Lung (tissue), 11 donors: ENCODE measurements at regions not wholly inside any gene's neighbourhood (a gene's known extent, or its start where the extent isn't known, plus 50 kb on each side); places are given as distances from the start of the nearest gene placed in this dataset.
"Not testable (repeated sequence)": the region's sequence is repeated elsewhere in the genome, so short reads cannot be mapped to it uniquely, and the experiment has no call there.

Source experiments
- ATAC-seq: fragments of 200-7000 bp; cut with Tn5 transposase; one replicate; pipeline ENCODE4 v1.9.1; 2020; ENCODE audit warnings: moderate number of reproducible peaks; ENCODE audit not compliant: insufficient read depth, low FRiP score
- DNase-seq, 3 donors: peaks; one replicate each; pipeline ENCODE4 v3.0.0-alpha.2; 2013 to 2017
- H3K27ac ChIP-seq, 2 donors: one replicate each; pipeline ENCODE4 v1.5.1; 2013; ENCODE audit warnings: mild to moderate bottlenecking in 2 of 2, moderate library complexity in 2 of 2, control low read depth in 1 of 2, inconsistent platforms in 1 of 2, low read depth in 1 of 2, low read length in 1 of 2
- H3K27me3 ChIP-seq, 3 donors: one replicate each; pipeline ENCODE4 v1.5.1; 2013; ENCODE audit warnings: low read length in 2 of 3; ENCODE audit not compliant: control insufficient read depth in 3 of 3, insufficient read depth in 3 of 3
- H3K36me3 ChIP-seq, 4 donors: one replicate each; pipeline ENCODE4 v1.5.1; 2013; ENCODE audit warnings: low read length in 4 of 4, mild to moderate bottlenecking in 1 of 4, moderate library complexity in 1 of 4; ENCODE audit not compliant: control insufficient read depth in 4 of 4, insufficient read depth in 4 of 4
- H3K4me1 ChIP-seq, 5 donors: one replicate each; pipeline ENCODE4 v1.5.1; 2013; ENCODE audit warnings: low read length in 5 of 5, mild to moderate bottlenecking in 2 of 5, moderate library complexity in 1 of 5; ENCODE audit not compliant: control insufficient read depth in 5 of 5, insufficient read depth in 5 of 5
- H3K4me3 ChIP-seq: one replicate; pipeline ENCODE4 v1.5.1; 2013; ENCODE audit warnings: mild to moderate bottlenecking, control low read depth, moderate library complexity
- H3K9ac ChIP-seq, 2 donors: one replicate each; pipeline ENCODE4 v1.5.1; 2013; ENCODE audit warnings: low read length in 2 of 2, control low read depth in 1 of 2; ENCODE audit not compliant: insufficient read depth in 1 of 2
- H3K9me3 ChIP-seq, 4 donors: one replicate each; pipeline ENCODE4 v1.5.1; 2013; ENCODE audit warnings: low read length in 3 of 4, mild to moderate bottlenecking in 1 of 4, moderate library complexity in 1 of 4; ENCODE audit not compliant: control insufficient read depth in 4 of 4, insufficient read depth in 3 of 4
- WGBS, 2 donors: extraction: QIAGEN DNeasy Blood & Tissue Kit; methylation state at CpG; one replicate each; pipeline ENCODE4 v1.1.7; 2013; 5-methylcytosine and 5-hydroxymethylcytosine counted together
- TF ChIP-seq, protein P1 (sequence below): IDR thresholded peaks from 2 replicates; pipeline ENCODE4 v1.5.1; 2012; ENCODE audit warnings: mild to moderate bottlenecking; ENCODE audit errors: control extremely low read depth, extremely low read depth
- donor health status: control.
- donor health status: control.
- donor health status: Bipolar disorder and iron deficiency.
- donor health status: healthy.
- donor health status: DM: yes; HTN: yes; CAD: no.

DNA sequence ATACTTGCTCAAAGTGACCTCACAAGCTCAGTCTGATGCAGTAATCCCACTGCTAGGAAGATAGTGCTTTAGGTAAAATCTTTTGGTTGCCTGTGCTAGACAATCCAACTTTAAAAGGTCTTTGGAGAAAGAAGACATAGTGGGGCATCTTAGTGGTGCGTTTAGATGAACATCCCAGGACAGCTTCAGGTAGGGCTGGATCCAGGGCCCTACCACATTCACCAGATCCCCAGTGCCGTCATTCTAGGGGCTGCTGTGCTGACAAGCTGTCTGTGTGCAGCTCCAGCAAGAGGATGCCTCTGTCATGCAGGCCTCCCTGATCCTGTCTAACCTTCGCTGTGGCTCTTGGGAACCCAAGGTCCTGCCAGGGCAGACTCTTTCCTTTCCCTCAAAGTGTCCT is 100.7 kb upstream of the EIF5 start:
- Histone ChIP-seq H3K27ac (no peak overlapping the region), H3K4me1 (peaks cover 0 to 10% (median 0%) of the 10 kb centered on the region in 5 donors), H3K9ac (no peak overlapping the region), H3K27me3 (no peaks in the 10 kb centered on the region), H3K4me3 (no peak overlapping the region), H3K36me3 (no peaks in the 10 kb centered on the region), H3K9me3 (no peaks in the 10 kb centered on the region)
- ATAC-seq (no peak), DNase-seq (no peak)
- TF ChIP-seq, protein P1, sequence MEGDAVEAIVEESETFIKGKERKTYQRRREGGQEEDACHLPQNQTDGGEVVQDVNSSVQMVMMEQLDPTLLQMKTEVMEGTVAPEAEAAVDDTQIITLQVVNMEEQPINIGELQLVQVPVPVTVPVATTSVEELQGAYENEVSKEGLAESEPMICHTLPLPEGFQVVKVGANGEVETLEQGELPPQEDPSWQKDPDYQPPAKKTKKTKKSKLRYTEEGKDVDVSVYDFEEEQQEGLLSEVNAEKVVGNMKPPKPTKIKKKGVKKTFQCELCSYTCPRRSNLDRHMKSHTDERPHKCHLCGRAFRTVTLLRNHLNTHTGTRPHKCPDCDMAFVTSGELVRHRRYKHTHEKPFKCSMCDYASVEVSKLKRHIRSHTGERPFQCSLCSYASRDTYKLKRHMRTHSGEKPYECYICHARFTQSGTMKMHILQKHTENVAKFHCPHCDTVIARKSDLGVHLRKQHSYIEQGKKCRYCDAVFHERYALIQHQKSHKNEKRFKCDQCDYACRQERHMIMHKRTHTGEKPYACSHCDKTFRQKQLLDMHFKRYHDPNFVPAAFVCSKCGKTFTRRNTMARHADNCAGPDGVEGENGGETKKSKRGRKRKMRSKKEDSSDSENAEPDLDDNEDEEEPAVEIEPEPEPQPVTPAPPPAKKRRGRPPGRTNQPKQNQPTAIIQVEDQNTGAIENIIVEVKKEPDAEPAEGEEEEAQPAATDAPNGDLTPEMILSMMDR: no peak
- 97 to 98% methylated on average over 3 of the region's 3 CpGs for WGBS, 2 donors

DNA sequence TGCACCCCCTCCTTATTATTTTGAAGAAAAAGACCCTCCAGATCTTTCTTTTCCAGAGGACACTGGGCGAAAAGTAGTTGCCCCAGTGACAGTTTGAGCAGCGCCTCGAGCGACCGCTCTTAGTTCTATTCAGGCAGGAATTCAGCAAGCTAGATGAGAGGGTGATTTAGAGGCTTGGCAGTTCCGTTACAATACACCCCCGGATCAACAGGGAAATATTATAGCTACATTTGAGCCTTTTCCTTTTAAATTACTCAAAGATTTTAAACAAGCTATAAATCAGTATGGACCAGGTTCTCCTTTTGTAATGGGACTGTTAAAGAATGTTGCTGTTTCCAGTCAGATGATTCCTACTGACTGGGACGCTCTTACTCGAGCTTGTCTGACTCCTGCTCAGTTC is 99.2 kb upstream of the EIF5 start:
- H3K9me3 ChIP-seq, H3K9ac ChIP-seq, H3K27ac ChIP-seq, H3K27me3 ChIP-seq, H3K36me3 ChIP-seq, ATAC-seq, H3K4me1 ChIP-seq, H3K4me3 ChIP-seq, DNase-seq: not testable (repeated sequence)
- WGBS, 2 donors: 46 to 58% methylated on average over 7 to 9 of the region's 9 CpGs

DNA sequence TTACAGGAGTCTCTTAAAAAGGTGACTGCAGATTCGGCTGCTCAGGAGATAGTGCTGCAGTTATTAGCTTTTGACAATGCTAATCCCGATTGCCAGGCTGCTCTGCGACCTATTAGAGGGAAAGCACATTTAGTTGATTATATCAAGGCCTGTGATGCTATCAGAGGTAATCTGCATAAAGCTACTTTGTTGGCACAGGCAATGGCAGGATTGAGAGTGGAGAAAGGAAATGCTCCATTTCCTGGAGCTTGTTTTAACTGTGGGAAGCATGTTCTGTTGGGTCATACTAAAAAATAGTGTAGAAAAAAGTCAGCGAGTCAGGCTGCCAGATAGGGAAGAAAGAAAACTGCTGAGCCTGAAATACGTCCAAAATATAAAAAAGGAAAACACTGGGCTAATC is 98.5 kb upstream of the EIF5 start:
- ATAC-seq, H3K27ac ChIP-seq, H3K27me3 ChIP-seq, H3K4me1 ChIP-seq, H3K4me3 ChIP-seq, H3K9ac ChIP-seq, H3K36me3 ChIP-seq, H3K9me3 ChIP-seq: not testable (repeated sequence)
- DNase-seq: peak in 2 of 3 donors; percentile 60 to 73
- 34 to 42% methylated on average over 5 of the region's 5 CpGs for WGBS, 2 donors

DNA sequence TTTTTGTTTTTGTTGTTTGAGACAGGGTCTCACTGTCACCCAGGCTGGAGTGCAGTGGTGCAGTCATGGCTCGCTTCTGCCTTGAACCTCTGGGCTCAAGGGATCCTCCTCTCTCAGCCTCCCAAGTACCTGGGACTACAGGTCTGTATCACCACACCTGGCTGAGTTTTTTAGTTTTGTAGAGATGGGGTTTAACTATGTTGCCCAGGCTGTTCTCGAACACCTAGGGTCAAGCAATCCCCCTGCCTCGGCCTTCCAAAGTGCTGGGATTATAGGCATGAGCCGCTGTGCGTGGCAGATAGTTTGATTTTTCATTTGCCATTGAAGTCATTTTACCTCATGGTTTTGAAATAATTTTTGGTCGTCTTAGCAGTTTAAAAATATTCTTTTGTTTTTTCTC is 94.3 kb upstream of the EIF5 start:
- Histone ChIP-seq H3K36me3 (no peaks in the 10 kb centered on the region), H3K27me3 (no peaks in the 10 kb centered on the region), H3K9me3 (peaks cover 0 to 6% (median 2%) of the 10 kb centered on the region in 4 donors), H3K9ac (no peak overlapping the region), H3K27ac (no peak overlapping the region), H3K4me1 (peaks cover 0 to 10% (median 0%) of the 10 kb centered on the region in 5 donors), H3K4me3 (no peak overlapping the region)
- ATAC-seq: no peak
- TF ChIP-seq, protein P1: no peak
- 92 to 95% methylated on average over 6 of the region's 6 CpGs for WGBS, 2 donors
- DNase-seq: no peak

DNA sequence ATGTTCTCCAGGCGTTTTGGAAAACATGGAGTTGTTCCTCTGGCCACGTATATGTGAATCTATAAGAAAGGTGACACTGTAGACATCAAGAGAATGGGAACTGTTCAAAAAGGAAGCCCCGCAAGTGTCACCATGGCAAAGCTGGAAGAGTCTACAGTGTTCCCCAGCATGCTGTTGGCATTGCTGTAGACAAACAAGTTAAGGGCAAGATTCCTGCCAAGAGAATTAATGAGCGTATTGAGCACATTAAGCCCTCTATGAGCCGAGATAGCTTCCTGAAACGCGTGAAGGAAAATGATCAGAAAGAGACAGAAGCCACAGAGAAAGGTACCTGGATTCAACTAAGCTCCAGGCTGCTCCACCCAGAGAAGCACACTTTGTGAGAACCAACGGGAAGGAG is 92.5 kb upstream of the EIF5 start:
- H3K36me3 ChIP-seq: no peaks in the 10 kb centered on the region
- ATAC-seq (no peak), DNase-seq (no peak)
- no peak overlapping the region for H3K4me3 ChIP-seq
- no peak overlapping the region for H3K27ac ChIP-seq
- TF ChIP-seq, protein P1: no peak
- 91 to 93% methylated on average over 8 of the region's 8 CpGs for WGBS, 2 donors
- no peaks in the 10 kb centered on the region for H3K4me1 ChIP-seq
- H3K9ac ChIP-seq: no peak overlapping the region
- H3K27me3 ChIP-seq: no peaks in the 10 kb centered on the region
- peaks cover 0 to 6% (median 2%) of the 10 kb centered on the region in 4 donors for H3K9me3 ChIP-seq
